Glutamatergic neuron (in vitro differentiated cells): ENCODE measurements at regions not wholly inside any gene's neighbourhood (a gene's known extent, or its start where the extent isn't known, plus 50 kb on each side); places are given as distances from the start of the nearest gene placed in this dataset.

ENCODE experiments used
- DNase-seq: peaks from one replicate; pipeline ENCODE4 v3.0.0; 2022
- H3K27ac Mint-ChIP-seq: one replicate; pipeline ENCODE4 v1.8.0; 2020; ENCODE audit warnings: mild to moderate bottlenecking, mixed read lengths, inconsistent platforms; ENCODE audit not compliant: unreplicated experiment
- H3K27me3 Mint-ChIP-seq: one replicate; pipeline ENCODE4 v1.8.0; 2020; ENCODE audit warnings: mild to moderate bottlenecking, moderate library complexity, mixed read lengths, inconsistent platforms; ENCODE audit not compliant: unreplicated experiment
- H3K36me3 Mint-ChIP-seq: one replicate; pipeline ENCODE4 v1.8.0; 2020; ENCODE audit warnings: mild to moderate bottlenecking, mixed read lengths, inconsistent platforms; ENCODE audit not compliant: unreplicated experiment
- H3K4me1 Mint-ChIP-seq: one replicate; pipeline ENCODE4 v1.8.0; 2020; ENCODE audit warnings: mild to moderate bottlenecking, low read depth, mixed read lengths, inconsistent platforms; ENCODE audit not compliant: unreplicated experiment
- H3K4me3 Mint-ChIP-seq: one replicate; pipeline ENCODE4 v1.8.0; 2020; ENCODE audit warnings: mild to moderate bottlenecking, mixed read lengths, inconsistent platforms; ENCODE audit not compliant: unreplicated experiment
- H3K9me3 Mint-ChIP-seq: one replicate; pipeline ENCODE4 v1.8.0; 2020; ENCODE audit warnings: mild to moderate bottlenecking, moderate library complexity, mixed read lengths, inconsistent platforms; ENCODE audit not compliant: unreplicated experiment
- TF ChIP-seq, protein P1 (sequence below): fragments of 200-600 bp; sonication (generic); IDR thresholded peaks from one replicate; pipeline ENCODE4 v1.5.0; 2021; ENCODE audit not compliant: partially characterized antibody, unreplicated experiment

DNA sequence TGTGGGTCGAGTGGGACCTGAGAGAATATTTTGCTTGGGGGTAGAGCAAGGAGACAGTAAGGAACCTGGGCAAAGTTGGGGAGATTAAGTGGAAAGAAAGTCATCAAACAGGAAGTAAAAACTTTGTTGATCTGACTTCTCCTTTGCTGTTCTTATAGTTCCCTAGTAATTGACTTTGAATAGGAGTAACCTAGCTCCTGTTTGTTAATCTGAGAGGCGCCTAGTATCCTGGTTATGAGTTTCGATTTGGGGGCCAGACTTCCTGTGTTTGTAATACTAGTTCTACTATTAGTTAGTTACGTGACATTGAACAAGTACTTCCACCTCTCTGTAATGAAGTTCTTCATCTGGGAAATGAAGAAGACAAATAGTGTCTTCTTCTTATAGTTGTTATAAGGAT lies 99.1 kb downstream of the ZNF365 start:
- no peak for DNase-seq
- H3K4me1 Mint-ChIP-seq: peaks cover 5% of the 10 kb centered on the region
- H3K27me3 Mint-ChIP-seq: no peaks in the 10 kb centered on the region
- H3K9me3 Mint-ChIP-seq: peaks cover 3% of the 10 kb centered on the region
- no peak overlapping the region for H3K4me3 Mint-ChIP-seq
- H3K36me3 Mint-ChIP-seq: no peaks in the 10 kb centered on the region
- TF ChIP-seq, protein P1, sequence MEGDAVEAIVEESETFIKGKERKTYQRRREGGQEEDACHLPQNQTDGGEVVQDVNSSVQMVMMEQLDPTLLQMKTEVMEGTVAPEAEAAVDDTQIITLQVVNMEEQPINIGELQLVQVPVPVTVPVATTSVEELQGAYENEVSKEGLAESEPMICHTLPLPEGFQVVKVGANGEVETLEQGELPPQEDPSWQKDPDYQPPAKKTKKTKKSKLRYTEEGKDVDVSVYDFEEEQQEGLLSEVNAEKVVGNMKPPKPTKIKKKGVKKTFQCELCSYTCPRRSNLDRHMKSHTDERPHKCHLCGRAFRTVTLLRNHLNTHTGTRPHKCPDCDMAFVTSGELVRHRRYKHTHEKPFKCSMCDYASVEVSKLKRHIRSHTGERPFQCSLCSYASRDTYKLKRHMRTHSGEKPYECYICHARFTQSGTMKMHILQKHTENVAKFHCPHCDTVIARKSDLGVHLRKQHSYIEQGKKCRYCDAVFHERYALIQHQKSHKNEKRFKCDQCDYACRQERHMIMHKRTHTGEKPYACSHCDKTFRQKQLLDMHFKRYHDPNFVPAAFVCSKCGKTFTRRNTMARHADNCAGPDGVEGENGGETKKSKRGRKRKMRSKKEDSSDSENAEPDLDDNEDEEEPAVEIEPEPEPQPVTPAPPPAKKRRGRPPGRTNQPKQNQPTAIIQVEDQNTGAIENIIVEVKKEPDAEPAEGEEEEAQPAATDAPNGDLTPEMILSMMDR: no peak
- H3K27ac Mint-ChIP-seq: no peak overlapping the region

DNA sequence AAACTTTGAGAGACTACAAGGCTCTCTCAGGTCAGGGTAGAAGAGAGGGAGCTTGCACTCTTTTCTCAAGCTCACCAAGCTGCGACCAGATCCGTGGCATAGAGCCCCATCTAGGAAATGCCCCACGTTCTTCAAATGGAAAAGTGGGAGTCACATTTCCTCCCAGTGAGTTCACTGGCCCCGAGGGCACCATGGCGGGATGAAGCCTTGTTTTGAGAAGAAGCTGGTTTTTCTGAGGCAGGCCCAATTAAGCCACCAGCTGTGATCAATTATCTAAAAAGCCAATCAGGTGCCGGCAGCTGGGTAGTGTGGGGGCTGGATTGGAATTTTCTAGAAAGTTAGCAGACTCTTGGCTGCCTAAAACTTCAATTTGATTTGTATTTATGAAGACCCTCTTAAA lies 101.4 kb downstream of the ZNF365 start:
- TF ChIP-seq, protein P1: no peak
- Mint-ChIP-seq H3K9me3 (peaks cover 3% of the 10 kb centered on the region), H3K4me3 (no peak overlapping the region)

GRCh38 chr10:62479523-62479922 lies 105.4 kb downstream of the ZNF365 start:
- peaks cover 2% of the 10 kb centered on the region for H3K27me3 Mint-ChIP-seq
- H3K36me3 Mint-ChIP-seq: no peaks in the 10 kb centered on the region
- H3K9me3 Mint-ChIP-seq: peaks cover 3% of the 10 kb centered on the region
- TF ChIP-seq, protein P1: no peak
- no peak overlapping the region for H3K27ac Mint-ChIP-seq
- no peak for DNase-seq
- no peaks in the 10 kb centered on the region for H3K4me1 Mint-ChIP-seq
- H3K4me3 Mint-ChIP-seq: no peak overlapping the region

More for the DNA sequence above, 101.4 kb downstream of the ZNF365 start:
- DNase-seq: no peak
- no peaks in the 10 kb centered on the region for H3K4me1 Mint-ChIP-seq
- H3K27me3 Mint-ChIP-seq: no peaks in the 10 kb centered on the region
- H3K36me3 Mint-ChIP-seq: no peaks in the 10 kb centered on the region
- no peak overlapping the region for H3K27ac Mint-ChIP-seq

DNA sequence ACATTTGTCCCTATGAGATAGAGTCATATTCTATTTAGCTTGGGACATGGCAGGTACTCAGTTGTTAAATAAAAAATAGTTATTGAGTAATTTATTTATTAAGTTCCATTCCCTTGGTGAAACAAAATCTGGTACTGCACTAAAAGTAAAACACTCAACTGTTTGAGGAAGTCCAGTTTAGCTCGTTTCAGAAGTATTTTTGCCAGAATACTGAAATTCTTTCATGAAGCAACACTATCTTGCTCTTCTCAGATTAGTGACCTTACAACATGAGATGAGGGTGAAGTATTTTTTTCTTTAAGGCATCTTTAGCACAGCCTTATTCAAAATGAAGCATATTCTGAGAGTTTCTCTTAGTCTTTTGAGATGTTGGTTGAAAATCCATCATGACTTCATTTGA lies 106.0 kb downstream of the ZNF365 start:
- Mint-ChIP-seq H3K9me3 (peaks cover 3% of the 10 kb centered on the region), H3K27ac (no peak overlapping the region), H3K36me3 (no peaks in the 10 kb centered on the region), H3K27me3 (peaks cover 2% of the 10 kb centered on the region), H3K4me3 (no peak overlapping the region), H3K4me1 (no peaks in the 10 kb centered on the region)
- TF ChIP-seq, protein P1: no peak
- no peak for DNase-seq

DNA sequence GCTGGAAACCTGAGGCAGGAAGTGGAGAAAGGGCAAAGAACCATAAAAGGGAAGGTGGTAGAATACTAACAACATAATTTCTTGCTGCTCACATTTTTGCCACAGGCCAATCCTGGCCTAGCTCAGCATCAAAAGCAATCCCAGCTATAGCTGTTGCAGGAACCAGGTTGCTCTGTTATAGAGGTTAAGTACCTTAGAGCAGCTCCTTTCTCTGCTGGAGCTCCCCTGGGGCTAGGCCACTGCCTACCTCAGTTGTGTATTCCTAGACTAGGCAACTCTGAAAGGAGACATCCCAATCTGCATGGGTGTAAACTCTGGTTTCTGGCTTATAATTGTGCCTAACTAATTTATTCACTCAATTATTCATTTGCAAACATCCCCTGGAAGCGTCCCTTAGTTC lies 108.4 kb downstream of the ZNF365 start:
- no peaks in the 10 kb centered on the region for H3K36me3 Mint-ChIP-seq
- DNase-seq: no peak
- H3K9me3 Mint-ChIP-seq: no peaks in the 10 kb centered on the region
- no peak overlapping the region for H3K27ac Mint-ChIP-seq
- no peaks in the 10 kb centered on the region for H3K4me1 Mint-ChIP-seq
- TF ChIP-seq, protein P1: no peak
- no peak overlapping the region for H3K4me3 Mint-ChIP-seq
- H3K27me3 Mint-ChIP-seq: peaks cover 2% of the 10 kb centered on the region
